Skeletal muscle cell (primary cell): ENCODE measurements at regions not wholly inside any gene's neighbourhood (a gene's known extent, or its start where the extent isn't known, plus 50 kb on each side); places are given as distances from the start of the nearest gene placed in this dataset.
"Not testable (repeated sequence)": the region's sequence is repeated elsewhere in the genome, so short reads cannot be mapped to it uniquely, and the experiment has no call there.

Experiments used
- DNase-seq: peaks from one replicate; pipeline ENCODE4 v3.0.0-alpha.2; 2010; ENCODE audit warnings: low read depth
- H3K4me3 ChIP-seq: 2 replicates; pipeline ENCODE4 v1.5.1; 2011; ENCODE audit warnings: low read depth, mild to moderate bottlenecking, control low read depth, low read length, moderate library complexity

DNA sequence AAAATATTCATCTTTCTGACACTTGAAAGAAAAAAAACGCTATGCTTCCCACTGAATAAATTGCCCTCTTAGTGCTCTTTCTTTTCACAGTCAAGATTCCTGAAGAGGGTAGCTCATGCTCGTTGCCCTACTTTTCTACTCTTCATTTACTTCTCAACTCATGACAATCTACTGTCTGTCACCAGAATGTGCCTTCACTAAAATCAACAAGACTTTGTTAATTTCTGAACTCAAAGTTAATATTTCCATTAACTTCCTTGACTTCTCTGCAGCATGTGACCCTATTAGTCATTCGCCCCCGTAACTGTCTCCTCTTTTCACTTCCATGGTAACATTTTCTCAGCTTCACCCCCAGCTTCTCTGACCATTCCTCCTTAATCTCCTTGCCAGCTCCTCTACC, 98.9 kb upstream of the MAPRE2 start:
- no peak overlapping the region for H3K4me3 ChIP-seq
- no peak for DNase-seq

DNA sequence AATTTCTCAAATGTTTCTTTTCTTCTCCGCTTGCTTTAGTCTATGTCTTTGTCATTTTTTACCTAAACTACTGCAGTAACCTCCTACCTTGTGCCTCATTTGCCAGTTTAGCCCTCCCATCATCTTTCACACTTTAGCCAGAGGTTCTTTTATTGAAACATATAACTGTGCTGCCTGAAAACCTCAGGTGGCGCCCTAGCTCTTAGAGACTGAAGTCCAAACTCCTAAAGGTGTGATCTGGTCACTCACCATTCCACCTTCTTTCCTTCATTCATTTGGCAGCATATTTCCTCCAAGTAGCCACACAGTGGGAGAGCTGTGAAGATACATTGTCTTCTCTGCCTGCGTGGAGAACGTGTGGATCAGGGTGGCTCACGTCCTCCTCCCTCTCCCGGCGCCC, 98.2 kb upstream of the MAPRE2 start:
- H3K4me3 ChIP-seq: no peak overlapping the region
- DNase-seq: no peak

DNA sequence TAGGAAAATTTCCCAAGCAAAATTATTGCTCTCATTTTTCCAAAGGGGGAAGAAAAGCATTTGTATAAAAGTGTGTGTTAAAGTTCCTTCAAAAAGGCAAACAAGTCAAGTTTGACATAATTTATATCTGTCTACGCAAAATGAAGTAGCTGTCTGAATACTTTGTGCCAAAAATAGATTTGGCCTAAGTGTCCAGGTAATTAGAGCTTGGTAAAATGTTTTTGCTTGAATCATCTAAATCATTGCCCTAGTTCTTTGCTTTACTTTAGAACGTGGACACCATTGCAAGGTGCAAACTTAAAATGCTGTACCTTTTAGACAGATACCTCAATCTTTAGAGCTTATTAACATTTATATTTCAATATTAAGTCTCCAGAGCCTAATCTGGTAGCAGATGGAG, 97.6 kb upstream of the MAPRE2 start:
- DNase-seq: no peak
- H3K4me3 ChIP-seq: no peak overlapping the region

DNA sequence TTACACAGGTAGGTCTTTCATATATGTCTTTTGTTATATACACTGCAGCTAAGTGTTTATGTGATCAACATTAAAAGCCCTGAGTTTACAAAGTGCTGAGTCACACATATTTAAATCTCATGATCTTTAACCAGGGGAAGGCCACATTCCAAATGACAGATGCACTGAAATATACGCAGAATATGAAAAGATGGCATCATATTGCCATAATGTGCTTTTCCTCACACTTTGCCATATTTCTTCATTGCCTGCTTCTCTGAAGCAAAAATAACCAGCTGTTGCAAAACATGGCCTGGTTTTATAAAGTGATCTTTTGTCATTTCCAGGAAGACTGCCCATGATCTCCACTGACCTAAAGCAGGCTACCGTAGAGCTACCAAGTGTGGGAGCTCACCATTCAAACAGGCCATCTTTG, 93.5 kb upstream of the MAPRE2 start:
- H3K4me3 ChIP-seq: no peak overlapping the region
- peak; percentile 42 for DNase-seq

DNA sequence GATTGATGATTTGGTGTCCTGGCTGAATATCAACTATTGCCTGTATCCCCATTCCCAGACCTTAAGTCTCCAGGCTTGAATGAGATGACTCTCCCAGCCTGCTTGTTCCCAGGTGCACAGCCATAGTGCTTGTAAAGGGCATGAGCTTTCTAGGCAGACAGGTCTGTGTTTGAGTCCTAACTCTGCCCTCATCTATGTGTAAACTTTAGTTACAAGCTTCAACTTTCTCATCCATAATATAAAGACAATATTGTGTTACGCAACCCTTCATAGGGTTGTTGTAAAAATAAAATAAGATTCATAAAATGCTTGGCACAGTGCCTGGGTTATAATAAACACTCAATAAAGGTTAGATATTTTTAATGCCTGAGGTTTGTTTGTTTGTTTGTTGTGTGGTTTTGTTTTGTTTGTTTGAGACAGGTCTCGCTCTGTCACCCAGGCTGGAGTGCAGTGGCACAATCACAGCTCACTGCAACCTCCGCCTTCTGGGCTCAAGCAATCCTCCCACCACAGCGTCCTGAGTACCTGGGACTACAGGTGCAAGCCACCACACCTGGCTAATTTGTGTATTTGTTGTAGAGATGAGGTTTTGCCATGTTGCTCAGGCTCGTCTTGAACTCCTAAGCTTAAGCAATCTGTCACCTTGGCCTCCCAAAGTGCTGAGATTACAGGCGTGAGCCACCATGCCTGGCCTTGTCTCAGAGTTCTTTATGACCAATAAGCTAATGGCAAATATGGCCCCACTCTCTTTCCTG, 89.4 kb upstream of the MAPRE2 start:
- no peak for DNase-seq
- H3K4me3 ChIP-seq: no peak overlapping the region

DNA sequence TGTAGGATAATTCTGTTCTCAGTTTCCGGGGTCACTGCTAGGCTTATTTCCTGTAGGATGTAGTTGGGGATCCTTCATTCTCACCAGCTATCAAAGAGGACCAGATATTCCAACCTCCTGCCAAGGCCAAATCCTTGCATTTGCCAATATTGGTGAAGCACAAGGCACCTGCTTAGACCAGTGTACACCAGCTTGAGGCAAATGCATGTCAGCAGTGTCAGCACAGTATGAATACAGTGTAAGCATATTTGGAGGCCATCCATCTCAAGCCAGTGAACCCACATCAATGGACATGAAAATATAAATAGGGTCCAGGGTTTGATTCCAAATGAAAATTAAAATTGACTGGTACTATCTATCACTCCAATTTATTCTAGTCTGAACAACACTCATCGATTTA, 88.0 kb upstream of the MAPRE2 start:
- no peak for DNase-seq
- no peak overlapping the region for H3K4me3 ChIP-seq

DNA sequence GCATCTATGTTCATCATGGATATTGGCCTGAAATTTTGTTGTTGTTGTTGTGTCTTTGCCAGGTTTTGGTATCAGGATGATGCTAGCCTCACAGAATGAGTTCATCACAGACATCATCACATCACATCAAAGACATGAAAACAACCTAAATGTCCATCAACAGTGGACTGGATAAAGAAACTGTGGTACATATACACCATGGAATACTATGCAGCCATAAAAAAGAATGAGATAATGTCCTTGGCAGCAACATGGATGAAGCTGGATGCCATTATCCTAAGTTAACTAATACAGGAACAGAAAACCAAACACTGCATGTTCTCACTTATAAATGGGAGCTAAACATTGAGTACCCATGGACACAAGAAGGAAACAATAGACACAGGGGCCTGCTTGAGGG, 85.7 kb upstream of the MAPRE2 start:
- not testable (repeated sequence) for H3K4me3 ChIP-seq, DNase-seq

DNA sequence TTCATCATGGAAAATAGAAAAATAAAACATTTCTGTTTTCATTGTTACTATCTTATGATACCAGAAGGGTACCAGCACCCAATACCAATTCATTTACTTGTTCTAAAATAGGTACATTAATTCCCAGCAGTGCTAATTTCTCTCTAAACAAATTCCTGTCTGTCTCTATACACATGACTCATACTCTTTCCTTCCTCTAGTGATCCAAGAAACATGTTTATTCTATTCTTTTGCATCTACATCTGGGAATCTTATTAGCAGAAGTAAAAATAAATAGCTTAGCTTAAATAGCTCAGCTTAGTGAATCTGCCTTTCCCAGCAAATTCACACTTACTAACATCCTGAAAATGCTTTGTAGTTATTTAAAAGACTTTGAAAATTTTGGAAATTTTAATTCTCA, 84.5 kb upstream of the MAPRE2 start:
- no peak overlapping the region for H3K4me3 ChIP-seq
- no peak for DNase-seq

DNA sequence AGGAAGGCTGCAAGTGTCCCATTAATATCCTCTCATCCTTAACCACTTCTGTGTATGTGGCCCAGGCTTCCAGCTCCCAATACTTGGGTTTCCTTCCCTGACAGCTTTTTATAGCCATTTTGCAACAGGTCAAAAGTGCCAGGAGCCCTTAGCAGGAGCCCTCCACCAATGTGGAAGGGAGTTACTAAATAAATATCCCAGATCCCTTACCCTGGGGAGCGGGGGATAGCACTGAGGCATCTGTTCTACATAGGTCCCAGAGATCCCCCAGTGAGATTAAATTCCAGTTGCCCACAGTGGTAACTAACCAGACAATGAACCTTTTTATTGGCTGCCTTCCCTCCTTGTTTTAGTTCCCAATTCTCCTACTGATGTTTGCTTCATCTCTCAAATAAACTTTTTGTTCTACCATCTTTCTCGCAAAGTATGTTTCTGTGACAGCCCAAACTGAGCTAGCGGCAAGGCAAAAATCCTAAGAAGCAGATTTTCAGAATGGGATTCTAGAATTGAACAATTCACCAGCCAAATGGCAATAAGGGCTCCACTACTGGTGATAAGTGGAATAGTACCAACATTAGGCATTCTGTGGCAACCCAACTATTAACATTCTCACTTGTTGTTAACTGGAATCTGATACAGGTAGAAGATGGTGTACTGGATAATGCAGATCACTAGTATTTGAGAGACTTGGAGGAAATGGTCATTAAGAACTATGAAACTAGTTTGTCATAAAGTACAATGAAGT, 83.9 kb upstream of the MAPRE2 start:
- DNase-seq: peak; percentile 45
- H3K4me3 ChIP-seq: no peak overlapping the region

DNA sequence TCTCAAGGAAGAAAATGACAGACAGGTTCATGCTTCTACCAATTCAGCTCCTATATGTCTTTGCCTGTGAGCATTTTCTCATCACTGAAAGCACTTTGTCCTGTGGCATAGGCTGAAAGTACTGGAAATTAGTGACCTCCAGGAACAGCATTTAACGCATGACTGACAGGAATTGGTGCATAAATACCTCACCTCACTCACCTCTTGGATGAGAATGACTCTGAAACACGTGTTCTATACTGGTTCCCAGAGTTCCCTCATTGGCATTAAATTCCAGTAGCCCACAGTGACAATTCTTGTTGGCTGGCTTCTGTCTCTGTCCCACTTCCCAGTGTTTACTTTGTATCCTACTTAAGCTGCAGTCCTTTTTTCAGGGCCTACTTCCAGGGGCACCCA, 83.4 kb upstream of the MAPRE2 start:
- H3K4me3 ChIP-seq: no peak overlapping the region
- no peak for DNase-seq

DNA sequence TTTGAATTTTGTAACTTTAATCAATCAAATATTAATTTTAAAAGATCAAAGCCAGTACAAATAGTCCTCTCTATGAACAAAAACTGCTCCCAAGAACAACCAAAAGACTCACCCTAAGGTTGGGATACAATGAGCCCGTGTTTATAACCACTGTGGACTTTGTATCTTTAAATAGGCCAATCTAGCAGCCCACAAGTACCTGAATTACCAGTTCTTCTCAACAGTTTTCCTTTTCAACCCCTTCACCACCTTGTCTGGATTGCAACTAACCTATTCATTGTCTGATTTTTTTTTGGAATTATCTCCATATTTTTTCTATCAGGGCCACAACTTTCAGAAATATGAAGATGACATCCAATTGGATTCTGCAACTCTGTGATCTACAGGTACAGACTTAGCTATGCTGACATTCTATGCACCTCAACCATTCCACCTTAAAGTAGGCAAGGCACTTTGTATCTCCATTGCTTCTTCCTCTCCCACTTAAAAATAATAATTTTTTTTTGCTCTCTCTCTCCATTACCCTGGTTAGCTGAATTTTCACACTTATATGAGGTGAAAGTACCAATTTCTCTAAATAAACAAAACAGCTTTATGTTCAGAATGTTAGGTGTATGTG, 81.9 kb upstream of the MAPRE2 start:
- H3K4me3 ChIP-seq: no peak overlapping the region

DNA sequence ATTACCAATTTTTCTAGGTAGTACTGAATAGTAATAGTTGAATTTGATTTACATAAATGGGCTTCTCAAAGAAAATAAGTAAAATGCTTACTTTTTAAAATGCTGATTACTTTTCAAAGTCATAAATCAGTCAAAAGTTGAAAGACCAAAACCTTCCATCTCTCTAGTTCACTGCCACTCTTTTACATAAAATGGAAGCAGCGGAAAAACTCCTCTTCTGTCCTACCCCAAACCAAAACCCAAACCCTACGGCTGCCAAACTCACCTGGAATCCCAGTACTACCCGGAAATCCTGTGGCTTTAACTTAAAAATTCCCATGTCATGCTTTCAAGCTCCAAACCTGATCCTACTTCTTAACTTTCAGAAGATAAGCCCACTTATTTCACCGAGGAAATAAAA, 81.2 kb upstream of the MAPRE2 start:
- H3K4me3 ChIP-seq: no peak overlapping the region

More for the DNA sequence above, 81.9 kb upstream of the MAPRE2 start:
- DNase-seq: no peak

DNA sequence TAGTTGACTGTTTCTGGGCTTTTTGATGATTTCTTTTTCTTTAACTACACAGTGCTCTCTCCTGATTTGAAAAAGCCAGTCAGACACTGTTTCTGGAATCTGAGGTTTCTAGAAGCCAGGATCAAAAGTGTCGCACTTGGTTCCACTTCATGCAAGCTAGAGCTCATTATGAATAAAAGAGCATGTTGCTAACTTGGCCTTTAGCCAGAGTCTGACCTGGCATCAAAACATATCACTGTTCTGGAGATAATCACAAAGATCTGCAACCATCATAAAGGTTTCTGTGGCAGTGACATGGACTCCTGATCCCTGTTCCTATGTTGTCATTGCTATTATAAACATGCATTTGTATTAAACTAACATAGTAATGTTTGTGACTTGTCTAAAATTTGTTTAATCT, 76.1 kb upstream of the MAPRE2 start:
- DNase-seq: no peak
- no peak overlapping the region for H3K4me3 ChIP-seq

More for the DNA sequence above, 81.2 kb upstream of the MAPRE2 start:
- DNase-seq: no peak

DNA sequence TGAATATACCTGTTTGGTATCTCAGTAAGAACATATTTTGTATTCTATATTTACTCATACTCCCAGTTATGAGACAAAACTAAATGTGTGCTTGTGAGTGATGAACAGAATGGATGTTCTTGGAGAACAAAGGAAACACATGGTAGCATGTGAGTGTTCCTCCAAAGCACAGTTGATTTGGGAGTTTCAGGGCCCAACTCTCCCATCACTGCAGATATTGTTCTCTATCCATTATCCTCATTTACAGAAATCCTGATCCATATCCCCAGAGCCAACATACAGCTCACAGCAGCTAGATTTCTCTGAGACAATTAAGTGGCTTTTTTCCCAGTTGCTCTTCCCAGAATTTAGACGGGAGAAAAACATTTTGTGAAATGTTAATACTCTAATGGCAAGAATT, 75.6 kb upstream of the MAPRE2 start:
- DNase-seq: no peak
- no peak overlapping the region for H3K4me3 ChIP-seq

DNA sequence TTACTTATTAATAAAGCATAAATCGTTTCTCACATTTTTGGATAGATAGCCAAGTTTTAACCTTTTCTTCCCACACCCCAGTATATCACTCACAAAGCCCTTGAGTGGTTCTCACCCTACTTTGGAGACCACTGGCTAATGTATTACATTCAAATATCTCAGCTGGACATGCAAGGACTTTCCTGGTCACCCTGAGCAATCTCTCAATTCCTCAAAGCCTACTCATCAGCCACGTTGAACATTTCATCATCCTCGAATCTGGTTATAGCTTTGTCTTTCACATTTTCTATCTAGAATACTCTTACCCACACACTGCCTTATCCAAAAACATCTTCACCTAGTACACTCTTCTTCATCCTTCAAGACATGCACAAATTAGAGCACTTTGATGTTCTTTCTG, 71.1 kb upstream of the MAPRE2 start:
- DNase-seq: peak; percentile 61
- no peak overlapping the region for H3K4me3 ChIP-seq

DNA sequence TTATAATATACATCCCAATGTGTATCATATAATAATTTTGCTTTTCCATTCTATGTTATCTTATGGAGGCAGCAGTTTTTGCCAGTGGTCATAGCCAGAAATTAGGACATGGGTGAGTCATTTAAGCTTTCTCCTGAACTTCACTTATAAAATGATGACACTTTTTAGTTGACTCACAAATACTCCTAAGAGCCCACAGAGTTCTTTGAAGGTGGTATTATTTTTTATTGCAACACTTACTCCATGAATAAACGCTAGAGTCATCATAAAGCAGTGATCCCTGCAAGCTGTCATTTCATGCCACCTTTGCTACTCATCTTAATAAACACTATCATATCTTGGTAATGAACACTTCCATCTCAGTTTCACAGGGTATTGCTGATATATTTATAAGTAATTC, 69.9 kb upstream of the MAPRE2 start:
- H3K4me3 ChIP-seq: no peak overlapping the region
- DNase-seq: peak; percentile 53

DNA sequence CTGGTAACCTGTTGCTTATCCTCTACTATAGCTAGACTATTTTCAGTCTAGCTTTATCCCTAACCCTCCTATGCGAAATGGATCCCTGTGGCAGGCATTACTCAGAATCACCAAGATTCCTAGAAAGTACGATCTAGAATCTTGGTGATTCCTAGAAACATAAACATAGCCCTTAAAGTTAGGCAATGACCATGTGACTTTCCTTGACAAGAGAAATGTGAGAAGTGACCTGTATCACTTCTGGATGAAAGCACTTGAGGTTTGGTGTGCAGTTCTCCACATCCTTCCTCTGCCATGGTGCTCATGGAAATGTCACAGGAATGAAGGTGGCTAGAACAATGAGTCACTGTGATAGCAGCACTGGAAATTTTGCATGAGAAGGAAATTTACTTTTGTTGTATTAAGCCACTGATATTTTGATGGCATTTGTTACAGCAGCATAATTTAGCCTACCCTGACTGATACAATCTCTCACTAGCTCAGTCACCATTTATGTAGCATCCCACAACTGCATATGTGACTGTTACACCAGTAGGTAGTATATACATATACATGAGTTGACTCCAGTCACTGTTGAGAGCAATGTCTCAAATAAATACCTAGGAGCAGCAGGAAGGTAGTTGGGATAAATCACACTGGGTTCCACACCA, 68.3 kb upstream of the MAPRE2 start:
- DNase-seq: no peak
- H3K4me3 ChIP-seq: no peak overlapping the region

DNA sequence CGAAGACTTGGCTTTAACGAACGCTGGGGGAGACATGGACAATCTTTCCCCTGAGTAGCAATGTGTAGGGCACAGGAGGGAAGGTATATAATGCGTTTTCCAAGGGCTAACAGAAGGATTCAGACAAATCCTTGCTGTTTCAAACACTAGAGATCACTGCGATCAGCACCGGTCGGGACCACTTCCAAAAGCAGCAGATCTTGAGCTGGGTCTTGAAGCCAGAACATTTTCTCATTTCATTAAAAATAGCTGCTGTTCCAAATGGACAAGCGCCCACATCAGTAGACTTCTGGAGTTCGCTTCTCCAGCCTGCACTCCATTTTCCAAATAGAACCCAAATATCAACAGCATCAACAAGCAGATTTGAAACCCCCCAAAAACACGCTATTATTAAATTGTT, 65.1 kb upstream of the MAPRE2 start:
- no peak overlapping the region for H3K4me3 ChIP-seq
- no peak for DNase-seq

DNA sequence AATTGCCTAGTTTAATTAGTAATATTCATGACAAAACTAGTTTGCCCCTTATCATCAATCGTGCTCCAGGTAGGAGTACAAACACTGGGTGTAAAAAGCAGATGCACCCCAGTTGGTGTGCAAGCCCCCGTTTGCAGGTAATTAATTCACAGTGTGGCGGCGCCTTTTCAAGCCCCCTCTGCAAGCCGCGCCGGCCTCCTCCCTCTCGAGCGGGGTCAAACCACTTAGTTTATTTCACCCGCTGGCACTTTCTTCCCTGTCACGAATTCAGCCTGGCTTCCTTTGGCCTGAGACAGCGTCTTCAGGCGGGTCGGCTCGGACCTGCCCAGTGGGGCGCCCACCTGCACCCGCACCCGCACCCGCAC, 64.7 kb upstream of the MAPRE2 start:
- peak overlapping the region; percentile 63 for H3K4me3 ChIP-seq
- no peak for DNase-seq
